NCI-H187 treated with DMSO at 0.1 percent for 48 hours (cell line): ENCODE measurements at regions not wholly inside any gene's neighbourhood (a gene's known extent, or its start where the extent isn't known, plus 50 kb on each side); places are given as distances from the start of the nearest gene placed in this dataset.
"Not testable (repeated sequence)": the region's sequence is repeated elsewhere in the genome, so short reads cannot be mapped to it uniquely, and the experiment has no call there.

Experiments used
- DNase-seq: peaks from one replicate; lab custom pipeline; 2025; lab: John Stamatoyannopoulos, UW

DNA sequence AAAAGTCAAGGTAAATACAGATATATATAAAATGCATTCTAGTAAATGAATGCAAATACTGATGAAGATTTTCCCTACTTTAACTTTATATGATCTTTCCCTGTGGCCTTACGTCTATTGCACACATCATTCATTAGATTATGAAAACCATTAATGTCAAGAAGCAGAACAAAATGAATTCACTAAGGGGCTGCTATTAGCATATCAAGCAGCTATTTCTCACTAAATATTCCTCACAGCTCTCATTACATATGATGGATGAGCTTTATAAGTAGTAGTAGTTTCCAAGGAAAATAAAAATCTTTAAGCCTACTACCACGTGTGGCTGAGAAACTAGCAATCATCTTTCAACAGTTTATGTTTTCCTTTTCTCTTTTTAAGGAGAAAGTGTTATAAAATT lies 702.8 kb upstream of the SLC39A10 start:
- DNase-seq = no peak

DNA sequence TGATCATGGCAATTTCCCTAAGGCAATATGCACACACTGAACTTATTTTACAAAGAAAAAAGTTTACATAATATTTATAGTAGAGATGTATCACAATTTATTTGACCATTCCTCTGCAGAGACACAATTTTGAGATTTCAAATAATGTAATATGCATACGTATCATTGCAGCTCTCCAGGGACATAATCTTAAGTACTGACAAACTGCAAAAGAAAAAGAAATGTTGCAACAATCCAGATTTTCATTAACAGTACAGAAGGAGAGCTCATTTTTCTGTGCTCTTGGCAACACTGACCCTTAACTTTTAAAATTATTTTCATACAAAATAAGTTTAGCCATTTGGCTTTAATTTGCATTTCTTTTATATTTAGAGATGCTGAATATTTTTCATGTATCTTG lies 710.2 kb upstream of the SLC39A10 start:
- no peak for DNase-seq

DNA sequence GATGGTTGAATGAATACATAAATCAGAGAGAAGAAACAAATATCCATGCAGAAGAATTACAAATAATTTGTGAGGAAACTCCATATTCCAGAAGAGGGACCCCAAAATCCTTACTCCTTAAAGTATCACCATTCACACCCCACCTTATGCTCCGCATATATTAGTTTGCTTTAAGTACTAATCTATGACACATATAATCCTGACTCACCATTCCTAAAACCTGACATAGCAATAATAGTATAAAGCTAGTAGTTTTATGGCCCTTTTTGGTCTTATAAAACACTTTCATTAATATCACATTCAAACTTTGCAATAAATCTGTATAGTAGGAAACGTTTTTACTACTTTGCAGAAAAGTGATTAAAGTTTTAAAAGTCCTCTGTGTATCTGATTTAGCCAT lies 719.0 kb upstream of the SLC39A10 start:
- no peak for DNase-seq

DNA sequence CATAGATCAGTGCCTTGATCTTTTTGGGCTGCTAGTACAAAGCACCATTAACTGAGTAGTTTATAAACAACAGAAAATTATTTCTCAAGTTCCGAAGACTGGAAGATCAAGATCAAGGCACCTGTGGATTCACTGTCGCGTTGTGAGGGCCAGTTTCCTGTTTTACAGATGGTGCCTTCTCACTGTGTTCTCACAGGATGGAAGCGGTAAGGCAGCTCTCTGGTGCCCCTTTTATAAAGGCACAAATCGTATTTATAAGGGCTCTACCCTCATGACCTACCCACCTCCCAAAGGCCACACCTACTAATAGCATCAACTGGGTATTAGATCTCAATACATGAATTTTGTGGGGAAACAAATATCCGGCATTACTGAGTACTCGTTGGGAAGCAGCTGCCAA lies 729.5 kb upstream of the SLC39A10 start:
- DNase-seq = no peak

DNA sequence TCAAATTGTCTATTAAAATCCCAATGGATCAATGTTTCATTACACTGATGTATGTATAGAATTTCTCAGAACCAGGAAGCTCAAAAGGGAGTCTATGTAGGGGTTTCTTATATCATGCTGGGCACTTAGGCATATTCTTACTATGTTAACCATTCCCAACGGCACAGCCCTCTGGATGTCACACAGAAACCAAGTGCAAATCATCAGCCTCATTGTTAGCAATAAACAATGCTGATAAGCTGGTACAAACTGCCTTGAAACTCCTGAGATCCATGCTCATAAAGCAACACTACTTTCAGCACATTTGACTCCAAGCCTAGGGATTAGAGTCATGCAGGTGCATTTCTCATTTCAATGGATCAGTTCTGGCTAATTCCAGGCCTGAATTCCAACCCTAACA lies 730.2 kb upstream of the SLC39A10 start:
- no peak for DNase-seq

DNA sequence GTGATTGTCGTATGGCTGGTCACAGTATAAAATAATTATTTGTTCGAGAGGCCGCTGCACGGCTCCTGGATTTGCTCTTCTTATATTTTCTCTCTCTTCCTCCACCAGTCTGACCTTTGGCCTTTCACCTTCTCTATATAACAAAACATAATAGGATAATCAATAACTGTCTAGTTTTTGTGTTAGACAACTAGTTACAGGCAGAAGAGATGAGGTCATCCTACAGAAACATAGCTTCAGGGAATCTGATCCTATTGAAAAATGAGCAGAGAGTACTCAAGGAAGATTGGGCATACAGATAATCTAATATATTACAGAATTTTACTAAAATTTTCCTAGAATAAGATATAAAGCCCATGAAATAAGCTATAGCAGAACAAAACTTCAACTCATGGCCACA lies 731.3 kb upstream of the SLC39A10 start:
- DNase-seq = no peak

DNA sequence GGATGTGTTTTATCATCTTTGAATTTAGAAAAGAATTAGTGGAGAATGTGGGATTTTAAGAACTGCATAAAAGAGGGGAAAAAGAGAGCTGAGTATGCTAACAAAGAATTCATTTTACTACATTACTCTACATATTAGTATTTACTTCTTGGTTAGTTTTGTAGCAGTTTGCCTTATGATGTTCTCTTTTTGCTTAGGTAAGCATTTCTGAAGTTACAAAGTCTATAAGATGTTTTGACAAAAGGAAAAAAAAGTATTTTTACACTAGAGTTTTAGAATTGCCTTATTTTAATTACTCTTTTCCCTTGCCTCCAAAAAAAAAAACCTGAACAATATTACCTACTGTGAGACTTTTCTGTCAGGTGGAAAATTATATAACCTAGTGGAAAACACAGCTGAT lies 739.5 kb upstream of the SLC39A10 start:
- DNase-seq = no peak

DNA sequence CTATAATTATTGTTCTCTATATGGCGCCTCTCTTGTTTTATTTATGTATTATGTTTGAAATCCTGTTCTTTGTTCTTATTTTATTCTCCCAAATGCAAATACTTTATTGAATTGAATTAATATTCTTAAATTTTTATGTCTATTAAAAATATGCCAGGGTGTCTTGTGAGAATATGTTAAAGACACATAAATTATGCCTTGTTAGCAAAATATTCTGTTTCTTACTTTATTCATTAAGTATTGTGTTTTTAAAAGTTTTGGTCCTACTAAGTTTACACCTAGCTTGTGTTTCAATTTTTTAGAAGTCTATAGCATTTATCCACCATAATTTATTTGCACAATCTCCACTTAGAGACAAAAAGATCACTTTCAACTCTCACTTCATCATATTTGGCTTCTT lies 741.5 kb upstream of the SLC39A10 start:
- DNase-seq = no peak

DNA sequence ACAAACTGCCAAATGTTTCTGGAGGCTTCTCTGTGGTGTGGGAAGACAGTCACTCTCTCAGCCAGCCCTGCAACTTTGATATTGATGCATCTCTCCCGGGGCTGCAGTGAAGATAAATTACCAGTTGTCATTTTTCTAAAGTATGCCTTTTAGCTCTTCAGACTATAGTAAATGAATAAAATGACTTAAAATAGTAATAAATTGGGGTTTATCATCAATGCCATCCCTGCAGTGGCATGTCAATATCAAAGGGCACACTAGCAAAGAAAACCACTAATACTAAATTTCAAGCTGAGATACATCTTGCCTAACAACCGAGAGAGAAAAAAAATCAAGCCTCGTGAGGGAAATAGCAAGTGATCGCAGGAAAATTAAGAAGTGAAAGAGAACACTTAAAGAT lies 749.5 kb upstream of the SLC39A10 start:
- DNase-seq = no peak

DNA sequence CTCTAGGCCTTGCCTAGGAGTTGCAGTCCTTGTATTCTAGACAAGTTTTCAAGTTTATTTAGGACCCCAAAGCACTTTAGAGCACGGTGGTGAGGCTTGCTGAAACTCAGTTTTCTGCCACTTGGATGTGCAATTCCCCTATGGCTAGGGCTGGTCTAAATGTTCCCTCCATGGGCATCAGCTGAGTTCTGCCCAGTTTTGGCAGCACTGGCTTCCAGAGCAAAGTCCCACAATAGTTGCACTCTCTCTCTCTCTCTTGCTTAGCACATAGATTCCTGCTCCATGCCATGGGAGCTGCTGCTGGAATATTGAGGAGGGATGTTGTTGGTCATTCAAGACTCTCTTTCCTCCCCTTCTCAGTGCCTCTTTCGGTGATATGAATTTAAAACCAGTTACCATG lies 760.2 kb upstream of the SLC39A10 start:
- no peak for DNase-seq

DNA sequence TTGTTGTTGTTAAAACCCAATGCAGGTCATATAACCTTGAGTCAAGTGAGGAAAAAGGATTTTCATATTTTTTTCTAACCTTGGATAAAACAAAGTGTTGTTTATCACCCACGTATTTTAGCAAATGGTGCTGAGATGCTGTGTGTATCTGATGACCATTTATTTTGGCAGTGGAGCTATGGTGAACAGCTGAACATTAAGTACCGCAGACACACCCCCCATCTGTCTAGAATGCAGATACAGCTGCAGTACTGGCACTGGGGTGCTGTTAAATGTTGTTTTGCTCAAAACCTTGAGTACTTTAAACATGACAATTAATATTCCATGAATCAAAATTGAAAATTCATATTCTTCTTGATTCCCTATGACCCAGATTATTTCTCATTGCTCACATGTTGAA lies 773.3 kb upstream of the SLC39A10 start:
- no peak for DNase-seq

DNA sequence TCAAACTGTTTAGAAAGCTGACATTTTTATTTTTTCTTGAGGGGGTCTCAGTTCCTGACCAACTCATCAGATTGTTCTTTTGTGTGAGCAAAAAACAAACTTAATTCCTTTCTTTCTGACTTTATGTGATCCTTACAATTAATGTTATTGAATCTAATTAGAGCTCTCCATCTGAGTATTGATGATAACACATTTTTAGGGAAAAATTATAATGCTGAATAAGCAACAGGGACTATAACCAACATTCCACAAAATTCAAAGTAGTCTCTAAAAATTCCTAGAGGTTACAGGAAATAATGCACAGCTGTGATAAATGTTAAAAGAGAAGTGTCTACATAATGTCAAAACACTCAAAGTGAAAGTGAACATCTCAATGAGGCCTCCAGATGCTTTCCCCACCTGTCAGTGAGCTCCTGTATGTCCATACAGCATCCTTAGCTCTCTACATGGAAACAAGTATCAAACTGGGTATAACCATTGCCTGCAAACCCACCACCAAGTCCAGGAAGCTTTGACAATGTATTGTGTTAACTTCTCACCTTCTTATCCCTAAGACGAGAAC lies 786.0 kb upstream of the SLC39A10 start:
- no peak for DNase-seq

DNA sequence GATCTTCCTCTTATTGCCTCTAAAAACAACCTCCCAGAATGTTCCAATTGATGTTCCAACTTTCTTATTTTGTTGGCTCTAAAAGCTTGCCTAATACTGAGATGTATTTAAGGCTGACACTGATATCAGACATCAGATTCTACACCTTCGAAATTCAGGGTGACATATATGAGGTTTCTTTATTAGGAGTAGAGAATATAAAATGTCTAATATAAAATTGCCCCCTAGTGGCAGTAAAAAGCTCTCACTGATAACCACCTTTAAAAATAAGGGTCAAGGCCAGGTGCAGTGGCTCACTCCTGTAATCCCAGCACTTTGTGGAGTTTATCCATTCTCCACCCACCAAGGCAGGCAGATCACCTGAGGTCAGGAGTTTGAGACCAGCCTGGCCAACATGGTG lies 789.7 kb upstream of the SLC39A10 start:
- DNase-seq = no peak

DNA sequence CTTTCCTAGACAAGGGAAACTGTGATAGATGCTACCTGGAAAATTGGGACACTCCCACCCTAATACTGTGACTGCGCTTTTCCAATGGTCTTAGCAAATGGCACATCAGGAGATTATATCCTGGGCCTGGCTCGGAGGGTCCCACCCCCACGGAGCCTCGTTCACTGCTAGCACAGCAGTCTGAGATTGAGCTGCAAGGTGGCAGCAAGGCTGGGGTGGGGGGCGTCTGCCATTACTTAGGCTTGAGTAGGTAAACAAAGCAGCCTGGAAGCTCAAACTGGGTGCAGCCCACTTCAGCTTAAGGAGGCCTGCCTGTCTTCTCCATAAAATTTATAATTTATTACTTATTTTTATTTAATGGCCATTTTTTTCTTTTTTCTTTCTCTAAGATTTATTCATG lies 802.1 kb upstream of the SLC39A10 start:
- DNase-seq = no peak

DNA sequence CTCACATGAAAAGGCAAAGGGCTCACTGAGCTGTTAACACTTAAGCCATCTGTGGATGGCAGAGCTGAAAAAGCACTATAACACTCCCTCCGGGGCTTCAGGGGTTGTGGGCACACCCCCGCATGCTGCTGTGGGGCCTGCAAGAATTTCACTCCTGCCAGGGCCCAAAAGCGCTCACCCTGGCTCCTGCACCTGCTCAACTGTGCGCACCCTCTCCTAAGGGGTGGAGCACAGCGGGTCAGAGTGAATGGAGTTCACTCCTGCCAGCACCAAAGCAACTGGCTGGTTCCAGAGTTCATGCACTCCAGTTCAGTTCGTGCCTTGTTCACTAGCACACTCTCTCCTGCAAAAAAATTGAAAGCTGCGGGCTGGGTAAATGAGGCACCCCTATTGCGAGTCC lies 814.2 kb upstream of the SLC39A10 start:
- no peak for DNase-seq

DNA sequence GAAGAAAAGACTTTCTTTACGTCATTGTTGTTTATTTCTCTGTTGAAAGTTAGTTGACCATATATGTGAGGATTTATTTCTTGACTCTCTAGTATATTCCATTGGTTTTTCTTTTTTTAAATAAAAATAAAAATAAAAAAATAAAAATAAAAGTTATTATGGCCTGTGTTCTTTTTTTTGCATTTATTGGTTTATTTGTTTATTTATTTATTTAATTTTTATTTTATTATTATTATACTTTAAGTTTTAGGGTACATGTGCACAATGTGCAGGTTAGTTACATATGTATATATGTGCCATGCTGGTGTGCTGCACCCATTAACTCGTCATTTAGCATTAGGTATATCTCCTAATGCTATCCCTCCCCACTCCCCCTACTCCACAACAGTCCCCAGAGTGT lies 822.7 kb upstream of the SLC39A10 start:
- not testable (repeated sequence) for DNase-seq

DNA sequence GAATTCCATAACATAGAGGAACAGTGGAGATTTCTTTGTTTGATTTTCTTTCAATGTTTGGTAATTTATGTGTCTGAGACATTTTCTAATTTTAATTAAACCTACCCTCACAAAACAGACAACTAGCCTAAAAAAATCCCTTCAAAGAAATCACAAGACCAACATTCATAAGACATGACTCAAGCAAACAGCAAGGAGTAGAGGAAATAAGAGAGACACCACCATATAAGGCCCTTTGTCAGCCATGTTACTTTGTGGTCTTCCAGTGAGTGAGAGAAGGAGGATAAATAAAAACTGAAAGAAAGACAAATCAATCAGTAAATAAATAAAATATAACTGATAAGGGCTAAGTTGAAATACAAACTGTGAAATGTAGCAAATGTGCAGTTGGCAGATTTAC lies 830.8 kb upstream of the SLC39A10 start:
- DNase-seq = no peak

DNA sequence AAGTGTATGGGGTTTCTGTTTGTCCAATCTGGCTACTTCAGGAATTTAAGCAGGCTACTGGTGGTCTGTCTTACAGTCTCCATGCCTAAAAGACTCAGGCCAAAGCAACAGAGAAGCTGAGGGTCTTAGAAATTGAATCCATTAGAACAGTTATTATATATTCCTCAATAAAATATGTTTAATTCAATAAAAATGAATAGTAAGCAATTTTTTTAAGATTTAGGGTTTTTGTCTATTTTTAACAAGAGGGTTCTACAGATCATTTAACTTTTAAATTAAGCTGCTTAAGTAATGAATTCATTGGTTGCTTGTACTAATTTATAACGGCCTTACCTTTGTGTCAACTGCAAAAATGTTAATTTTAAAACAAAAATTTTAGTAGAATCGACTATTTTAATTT lies 832.6 kb upstream of the SLC39A10 start:
- no peak for DNase-seq

DNA sequence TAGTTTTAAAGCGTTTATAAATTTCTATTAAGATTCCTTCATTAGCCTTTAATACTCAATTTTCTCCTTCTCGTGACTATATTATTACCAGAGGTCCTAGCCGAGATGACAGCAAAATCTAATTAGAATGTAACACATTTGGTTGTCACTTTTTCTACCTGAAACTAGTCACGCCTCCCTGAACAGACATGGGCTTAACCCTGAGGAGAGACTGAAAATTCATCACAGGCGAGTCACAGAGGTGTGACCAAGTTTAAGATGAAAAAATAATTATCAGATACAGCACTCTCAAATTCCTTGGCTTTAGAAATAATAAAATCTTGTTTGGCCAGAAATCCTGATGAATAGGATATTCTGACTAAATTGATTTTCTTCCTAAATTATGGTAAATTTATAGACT lies 834.4 kb upstream of the SLC39A10 start:
- DNase-seq = no peak

DNA sequence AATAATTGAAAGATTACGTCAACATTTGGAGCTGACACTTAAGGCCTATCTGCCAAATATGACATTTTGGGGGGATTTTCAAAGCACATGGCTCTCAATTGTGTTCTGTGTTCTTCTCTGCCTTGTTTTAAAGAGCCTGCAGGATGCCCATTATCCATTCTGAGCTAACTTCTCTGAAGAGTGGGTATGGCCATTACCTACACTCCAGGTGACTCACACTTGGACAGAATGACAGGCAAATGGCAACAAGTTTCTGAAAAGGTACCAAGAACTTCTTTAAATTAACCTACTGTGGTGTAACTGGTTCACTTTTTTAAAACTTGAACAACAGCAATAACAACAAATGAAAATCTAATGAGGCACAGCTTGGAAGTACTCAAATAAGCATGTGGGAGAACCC lies 834.9 kb upstream of the SLC39A10 start:
- no peak for DNase-seq

DNA sequence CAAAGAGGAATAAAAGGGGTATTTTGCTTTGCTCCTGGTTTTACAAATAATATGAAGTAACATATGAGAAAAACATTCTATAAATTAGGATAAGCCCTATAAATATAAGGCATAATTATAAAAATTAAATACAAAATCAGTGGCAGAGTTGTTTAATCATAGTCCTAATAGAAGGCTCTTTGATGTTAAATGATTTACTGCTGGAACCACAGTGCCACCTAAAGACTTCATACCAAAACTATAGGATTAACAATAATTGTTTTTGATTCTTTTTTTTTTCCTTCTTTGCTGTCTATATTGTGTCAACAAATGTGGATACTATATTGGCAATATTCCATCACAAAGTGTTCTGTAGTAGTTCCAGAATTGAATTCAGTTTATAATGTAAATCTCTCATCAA lies 837.7 kb upstream of the SLC39A10 start:
- DNase-seq = no peak

DNA sequence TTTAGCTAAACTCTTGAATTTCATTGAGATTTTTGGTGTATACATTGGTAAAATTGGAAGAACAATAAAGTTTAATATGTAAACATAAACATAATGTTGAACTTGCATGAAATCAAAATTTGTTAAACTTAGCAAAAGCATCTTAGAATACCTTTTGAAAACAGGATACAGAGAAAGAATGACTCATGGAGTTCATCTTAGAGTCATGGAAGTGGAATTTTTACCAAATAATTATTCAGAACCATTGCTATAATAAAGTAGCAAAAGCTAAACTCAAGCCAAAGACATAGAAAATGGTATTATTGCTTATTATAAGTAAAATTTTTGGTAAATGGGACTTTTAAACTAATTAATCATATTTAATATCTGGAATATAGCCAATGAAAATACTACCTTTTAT lies 841.6 kb upstream of the SLC39A10 start:
- no peak for DNase-seq

DNA sequence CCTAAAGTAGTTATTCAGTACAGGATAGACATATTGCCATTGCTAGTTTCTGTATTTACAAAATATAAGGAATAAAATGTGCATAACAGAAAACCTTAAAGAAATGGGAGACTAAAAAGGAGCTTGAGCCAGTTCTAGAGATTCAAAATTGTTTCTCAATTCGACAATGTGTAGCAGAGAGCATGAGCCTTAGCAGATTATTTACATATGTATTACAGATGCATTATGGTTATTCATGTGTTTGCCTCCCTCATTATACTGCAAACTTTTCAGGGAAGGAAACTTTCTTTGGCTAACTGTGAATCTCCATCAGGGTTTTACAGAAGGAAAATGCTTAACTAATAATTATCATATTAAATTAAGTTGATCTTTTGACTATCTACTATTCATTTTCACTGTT lies 854.4 kb upstream of the SLC39A10 start:
- no peak for DNase-seq

DNA sequence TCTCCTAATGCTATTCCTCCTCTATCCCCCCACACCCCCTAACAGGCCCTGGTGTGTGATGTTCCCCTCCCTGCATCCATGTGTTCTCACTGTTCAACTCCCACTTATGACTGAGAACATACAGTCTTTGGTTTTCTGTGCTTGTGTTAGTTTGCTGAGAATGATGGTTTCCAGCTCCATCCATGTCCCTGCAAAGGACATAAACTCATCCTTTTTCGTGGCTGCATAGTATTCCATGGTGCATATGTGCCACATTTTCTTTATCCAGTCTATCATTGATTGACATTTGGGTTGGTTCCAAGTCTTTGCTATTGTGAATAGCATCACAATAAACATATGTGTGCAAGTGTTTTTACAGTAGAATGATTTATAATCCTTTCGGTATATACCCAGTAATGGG lies 870.0 kb upstream of the SLC39A10 start:
- not testable (repeated sequence) for DNase-seq

DNA sequence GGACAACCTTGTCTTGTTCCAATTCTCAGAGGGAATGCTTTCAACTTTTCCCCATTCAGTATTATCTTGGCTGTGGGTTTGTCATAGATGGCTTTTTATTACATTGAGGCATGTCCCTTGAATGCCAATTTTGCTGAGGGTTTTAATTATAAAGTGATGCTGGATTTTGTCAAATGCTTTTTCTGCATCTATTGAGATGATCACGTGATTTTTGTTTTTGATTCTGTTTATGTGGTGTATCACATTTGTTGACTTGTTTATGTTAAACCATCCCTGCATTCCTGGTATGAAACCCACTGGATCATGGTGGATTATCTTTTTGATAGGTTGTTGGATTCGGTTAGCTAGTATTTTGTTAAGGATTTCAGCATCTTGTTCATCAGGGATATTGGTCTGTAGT lies 885.6 kb upstream of the SLC39A10 start:
- not testable (repeated sequence) for DNase-seq
